ENCODE measurements at regions not wholly inside any gene's neighbourhood (a gene's known extent, or its start where the extent isn't known, plus 50 kb on each side); places are given as distances from the start of the nearest gene placed in this dataset.

- TF ChIP-seq CTCF (IDR thresholded peaks at IDR 0.05; ENCODE audit: insufficient read depth in 1 of 2, low read depth in 1 of 2, low read length in 1 of 2, severe bottlenecking in 1 of 2, unreplicated experiment in 1 of 2), result no peak
- peaks cover 9% of the 10 kb centered on the region for H3K9me3 Mint-ChIP-seq (ENCODE audit: unreplicated experiment)
- no peaks in the 10 kb centered on the region; the same call in 1 of the 2 replicates for H3K9me3 ChIP-seq
- no peak for DNase-seq
- intact Hi-C loops (cut with micrococcal nuclease; ENCODE audit: unreplicated experiment), result no loop called here
- POLR2A ChIA-PET, result no interaction called here
- no peak overlapping the region for H3K4me3 Mint-ChIP-seq (ENCODE audit: unreplicated experiment)
- H3K27ac Mint-ChIP-seq (ENCODE audit: unreplicated experiment), result no peak overlapping the region
- H3K36me3 ChIP-seq (ENCODE audit: control insufficient read depth, insufficient read depth, low read length), result no peaks in the 10 kb centered on the region
- no TSS peak for BruUV-seq (replicated peaks)
- no peaks in the 10 kb centered on the region for H3K27me3 ChIP-seq (replicated peaks; ENCODE audit: control insufficient read depth, insufficient read depth, low read length)
- H3K4me3 ChIP-seq (ENCODE audit: low read depth, low read length), result no peak overlapping the region
- no peaks in the 10 kb centered on the region for H3K36me3 Mint-ChIP-seq (ENCODE audit: insufficient read depth, unreplicated experiment)
- no peaks in the 10 kb centered on the region for H3K4me1 ChIP-seq
- H3K4me1 Mint-ChIP-seq (ENCODE audit: low read depth, unreplicated experiment), result peaks cover 12% of the 10 kb centered on the region
- CTCF ChIA-PET, result no interaction called here
- H3K27me3 Mint-ChIP-seq (ENCODE audit: insufficient read depth, unreplicated experiment), result no peaks in the 10 kb centered on the region
These were observed 598.1 kb upstream of the LRRTM4 start for GRCh38 chr2:78120275-78120674.

GRCh38 chr2:78125042-78125441, 602.9 kb upstream of the LRRTM4 start:
- Mint-ChIP-seq H3K4me3 (ENCODE audit: unreplicated experiment) (no peak overlapping the region), H3K36me3 (ENCODE audit: insufficient read depth, unreplicated experiment) (no peaks in the 10 kb centered on the region), H3K27me3 (ENCODE audit: insufficient read depth, unreplicated experiment) (no peaks in the 10 kb centered on the region), H3K27ac (ENCODE audit: unreplicated experiment) (no peak overlapping the region), H3K4me1 (ENCODE audit: low read depth, unreplicated experiment) (peaks cover 6% of the 10 kb centered on the region), H3K9me3 (ENCODE audit: unreplicated experiment) (peaks cover 9% of the 10 kb centered on the region)
- ChIA-PET POLR2A (no interaction called here), CTCF (no interaction called here)
- no peak for TF ChIP-seq CTCF (IDR thresholded peaks at IDR 0.05; ENCODE audit: insufficient read depth in 1 of 2, low read depth in 1 of 2, low read length in 1 of 2, severe bottlenecking in 1 of 2, unreplicated experiment in 1 of 2)
- BruUV-seq (replicated peaks), result no TSS peak
- Histone ChIP-seq H3K9me3 (no peaks in the 10 kb centered on the region; the same call in 1 of the 2 replicates), H3K4me3 (ENCODE audit: low read depth, low read length) (no peak overlapping the region), H3K27me3 (replicated peaks; ENCODE audit: control insufficient read depth, insufficient read depth, low read length) (no peaks in the 10 kb centered on the region), H3K4me1 (no peaks in the 10 kb centered on the region), H3K36me3 (ENCODE audit: control insufficient read depth, insufficient read depth, low read length) (no peaks in the 10 kb centered on the region)
- DNase-seq, result no peak
- intact Hi-C loops (cut with micrococcal nuclease; ENCODE audit: unreplicated experiment), result no loop called here

GRCh38 chr2:78127424-78127823, 605.2 kb upstream of the LRRTM4 start:
- Mint-ChIP-seq H3K27ac (ENCODE audit: unreplicated experiment) (no peak overlapping the region), H3K27me3 (ENCODE audit: insufficient read depth, unreplicated experiment) (no peaks in the 10 kb centered on the region), H3K9me3 (ENCODE audit: unreplicated experiment) (peaks cover 9% of the 10 kb centered on the region), H3K4me3 (ENCODE audit: unreplicated experiment) (no peak overlapping the region), H3K36me3 (ENCODE audit: insufficient read depth, unreplicated experiment) (no peaks in the 10 kb centered on the region), H3K4me1 (ENCODE audit: low read depth, unreplicated experiment) (peaks cover 6% of the 10 kb centered on the region)
- H3K4me1 ChIP-seq, result no peaks in the 10 kb centered on the region
- TF ChIP-seq CTCF (IDR thresholded peaks at IDR 0.05; ENCODE audit: insufficient read depth in 1 of 2, low read depth in 1 of 2, low read length in 1 of 2, severe bottlenecking in 1 of 2, unreplicated experiment in 1 of 2), result no peak
- no TSS peak for BruUV-seq (replicated peaks)
- CTCF ChIA-PET, result no interaction called here
- no peaks in the 10 kb centered on the region for H3K27me3 ChIP-seq (replicated peaks; ENCODE audit: control insufficient read depth, insufficient read depth, low read length)
- H3K36me3 ChIP-seq (ENCODE audit: control insufficient read depth, insufficient read depth, low read length), result no peaks in the 10 kb centered on the region
- H3K4me3 ChIP-seq (ENCODE audit: low read depth, low read length), result no peak overlapping the region
- intact Hi-C loops (cut with micrococcal nuclease; ENCODE audit: unreplicated experiment), result no loop called here
- no peak for DNase-seq
- no peaks in the 10 kb centered on the region; the same call in 1 of the 2 replicates for H3K9me3 ChIP-seq
- POLR2A ChIA-PET, result no interaction called here
